Left lung (tissue), 4 donors: ENCODE measurements at regions not wholly inside any gene's neighbourhood (a gene's known extent, or its start where the extent isn't known, plus 50 kb on each side); places are given as distances from the start of the nearest gene placed in this dataset.
A peak's percentile ranks its signal among the peaks of the same experiment; 100 is the strongest.

Experiments
- ATAC-seq: fragments of 200-7000 bp; cut with Tn5 transposase; one replicate; pipeline ENCODE4 v1.9.1; 2020; ENCODE audit warnings: moderate library complexity
- DNase-seq, 4 donors: peaks; one replicate each; pipeline ENCODE4 v3.0.0-alpha.2; 2013 to 2020
- H3K27ac ChIP-seq, 2 donors: fragments of 200-600 bp; sonication (generic) in 1 of 2; one replicate each; pipeline versions ENCODE4 v1.5.0 to v1.8.0; 2020 to 2021
- H3K27me3 ChIP-seq, 2 donors: fragments of 200-600 bp; sonication (generic) in 1 of 2; one replicate each; pipeline versions ENCODE4 v1.5.0 to v1.8.0; 2020 to 2021
- H3K36me3 ChIP-seq, 2 donors: fragments of 200-600 bp; sonication (generic) in 1 of 2; one replicate each; pipeline versions ENCODE4 v1.5.0 to v1.8.0; 2020 to 2021
- H3K4me1 ChIP-seq, 2 donors: fragments of 200-600 bp; one replicate each; pipeline ENCODE4 v1.8.0; 2021
- H3K4me3 ChIP-seq, 2 donors: fragments of 200-600 bp; sonication (generic) in 1 of 2; one replicate each; pipeline versions ENCODE4 v1.5.0 to v1.8.0; 2020 to 2021; ENCODE audit warnings: mild to moderate bottlenecking in 1 of 2
- H3K9me3 ChIP-seq, 2 donors: fragments of 200-600 bp; sonication (generic) in 1 of 2; one replicate each; pipeline versions ENCODE4 v1.5.0 to v1.8.0; 2020 to 2021
- intact Hi-C, 2 donors: fragments of 100-400 bp; cut with DNase I; formaldehyde crosslinking; loops; one replicate each; pipeline versions ENCODE4 v1.11.2 to v1.14.2; 2022
- TF ChIP-seq, protein P1 (sequence below), 2 donors: fragments of 200-600 bp; sonication (generic) in 1 of 2; IDR thresholded peaks; one replicate each; pipeline versions ENCODE4 v1.5.0 to v1.8.0; 2021; ENCODE audit warnings: antibody characterized with exemption in 2 of 2
- donor health status: DM: no; HTN: yes; CAD: no.
- donor health status: DM: no; HTN: no; CAD: no.

- no peaks in the 10 kb centered on the region for H3K27me3 ChIP-seq
- peak in 3 of 4 donors; percentile 51 to 68 (median 57) for DNase-seq
- intact Hi-C loops: no loop called here
- peak overlapping the region in 1 of 2 donors; percentile 15 for H3K4me3 ChIP-seq
- H3K4me1 ChIP-seq: peaks cover 21 to 46% of the 10 kb centered on the region in 2 donors
- no peaks in the 10 kb centered on the region for H3K36me3 ChIP-seq
- peak overlapping the region; percentile 82 to 84 for H3K27ac ChIP-seq
- ATAC-seq: peak; percentile 56
- H3K9me3 ChIP-seq: no peaks in the 10 kb centered on the region
- TF ChIP-seq, protein P1, sequence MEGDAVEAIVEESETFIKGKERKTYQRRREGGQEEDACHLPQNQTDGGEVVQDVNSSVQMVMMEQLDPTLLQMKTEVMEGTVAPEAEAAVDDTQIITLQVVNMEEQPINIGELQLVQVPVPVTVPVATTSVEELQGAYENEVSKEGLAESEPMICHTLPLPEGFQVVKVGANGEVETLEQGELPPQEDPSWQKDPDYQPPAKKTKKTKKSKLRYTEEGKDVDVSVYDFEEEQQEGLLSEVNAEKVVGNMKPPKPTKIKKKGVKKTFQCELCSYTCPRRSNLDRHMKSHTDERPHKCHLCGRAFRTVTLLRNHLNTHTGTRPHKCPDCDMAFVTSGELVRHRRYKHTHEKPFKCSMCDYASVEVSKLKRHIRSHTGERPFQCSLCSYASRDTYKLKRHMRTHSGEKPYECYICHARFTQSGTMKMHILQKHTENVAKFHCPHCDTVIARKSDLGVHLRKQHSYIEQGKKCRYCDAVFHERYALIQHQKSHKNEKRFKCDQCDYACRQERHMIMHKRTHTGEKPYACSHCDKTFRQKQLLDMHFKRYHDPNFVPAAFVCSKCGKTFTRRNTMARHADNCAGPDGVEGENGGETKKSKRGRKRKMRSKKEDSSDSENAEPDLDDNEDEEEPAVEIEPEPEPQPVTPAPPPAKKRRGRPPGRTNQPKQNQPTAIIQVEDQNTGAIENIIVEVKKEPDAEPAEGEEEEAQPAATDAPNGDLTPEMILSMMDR (IDR thresholded peaks at IDR 0.05): no peak
These were observed 197.2 kb upstream of the PLEKHG7 start for GRCh38 chr12:92505254-92506231.

GRCh38 chr12:92504594-92504981 lies 198.2 kb upstream of the PLEKHG7 start:
- no peaks in the 10 kb centered on the region for H3K27me3 ChIP-seq
- H3K4me3 ChIP-seq: no peak overlapping the region
- intact Hi-C loops: no loop called here
- DNase-seq (peak in 1 of 4 donors; percentile 48), ATAC-seq (peak; percentile 6)
- H3K9me3 ChIP-seq: no peaks in the 10 kb centered on the region
- peaks cover 21 to 46% of the 10 kb centered on the region in 2 donors for H3K4me1 ChIP-seq
- TF ChIP-seq, protein P1 (IDR thresholded peaks at IDR 0.05): no peak
- H3K27ac ChIP-seq: peak overlapping the region; percentile 23 to 84
- no peaks in the 10 kb centered on the region for H3K36me3 ChIP-seq

GRCh38 chr12:92503971-92504593 lies 198.7 kb upstream of the PLEKHG7 start:
- H3K4me3 ChIP-seq: no peak overlapping the region
- H3K9me3 ChIP-seq: no peaks in the 10 kb centered on the region
- intact Hi-C loops: no loop called here
- H3K27ac ChIP-seq: peak overlapping the region; percentile 23 to 84
- DNase-seq: peak in 2 of 4 donors; percentile 44 to 51
- peaks cover 21 to 46% of the 10 kb centered on the region in 2 donors for H3K4me1 ChIP-seq
- TF ChIP-seq, protein P1 (IDR thresholded peaks at IDR 0.05): no peak
- no peaks in the 10 kb centered on the region for H3K27me3 ChIP-seq
- H3K36me3 ChIP-seq: no peaks in the 10 kb centered on the region
- no peak for ATAC-seq

DNA sequence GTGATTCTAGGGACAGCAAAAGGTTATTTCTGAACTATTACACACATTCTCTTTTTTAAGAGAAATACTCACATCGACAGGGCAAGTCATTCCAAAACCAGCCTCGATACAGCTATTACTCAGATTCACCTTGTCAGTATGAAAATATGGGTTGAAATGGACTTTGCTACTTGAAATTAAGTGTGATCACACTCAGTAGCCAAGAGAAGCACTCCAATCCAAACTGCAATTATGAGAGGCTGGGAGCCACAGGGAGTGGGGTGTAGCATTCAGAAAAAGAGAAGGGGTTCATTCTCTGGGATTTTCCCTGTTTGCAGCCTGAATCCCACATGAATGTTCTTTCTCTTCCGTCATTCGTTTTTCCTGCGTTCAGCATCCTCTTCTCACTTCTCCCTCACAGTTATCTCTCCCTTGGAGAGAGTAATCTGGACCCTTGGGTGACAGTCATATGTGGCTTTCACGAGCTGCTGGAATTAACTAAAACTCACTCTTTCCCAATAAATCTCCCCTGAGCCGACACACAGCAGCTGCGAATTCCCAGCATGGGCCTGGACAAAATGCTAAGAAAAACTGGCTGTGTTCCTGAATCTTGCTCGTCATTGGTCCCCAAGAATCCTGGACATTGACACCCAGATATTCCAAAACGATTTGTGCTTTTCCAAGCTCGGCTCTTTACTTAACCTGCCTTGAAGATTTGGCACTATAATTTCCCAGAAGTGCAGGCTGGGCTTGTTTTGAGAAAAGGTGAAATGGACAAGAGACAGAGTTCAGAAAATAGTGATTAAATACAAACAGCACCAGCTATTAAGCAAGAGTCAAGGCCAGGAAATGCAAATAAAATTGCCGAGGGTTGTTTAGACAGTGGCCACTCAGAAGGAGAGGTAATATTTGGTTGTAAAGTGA lies 199.5 kb upstream of the PLEKHG7 start:
- H3K4me3 ChIP-seq: no peak overlapping the region
- DNase-seq (peak in 2 of 4 donors; percentile 30 to 51), ATAC-seq (peak; percentile 67)
- TF ChIP-seq, protein P1 (IDR thresholded peaks at IDR 0.05): no peak
- peaks cover 21 to 46% of the 10 kb centered on the region in 2 donors for H3K4me1 ChIP-seq
- H3K36me3 ChIP-seq: no peaks in the 10 kb centered on the region
- intact Hi-C loops: no loop called here
- H3K27me3 ChIP-seq: no peaks in the 10 kb centered on the region
- peak overlapping the region; percentile 34 to 84 for H3K27ac ChIP-seq
- no peaks in the 10 kb centered on the region for H3K9me3 ChIP-seq
